NB4 (cell line): ENCODE measurements at regions not wholly inside any gene's neighbourhood (a gene's known extent, or its start where the extent isn't known, plus 50 kb on each side); places are given as distances from the start of the nearest gene placed in this dataset.

Experiments
- CTCF ChIP-seq: IDR thresholded peaks from one replicate; pipeline ENCODE4 v1.5.1; 2012; ENCODE audit warnings: low read depth, low read length
- MAX ChIP-seq: IDR thresholded peaks from 2 replicates; pipeline ENCODE4 v1.6.1; 2011; ENCODE audit warnings: low read depth, low read length
- MYC ChIP-seq: IDR thresholded peaks from 2 replicates; pipeline ENCODE4 v1.6.1; 2011; ENCODE audit warnings: low read depth, low read length
- POLR2A ChIP-seq: IDR thresholded peaks from 2 replicates; pipeline ENCODE4 v1.6.1; 2011; ENCODE audit warnings: mild to moderate bottlenecking; ENCODE audit not compliant: insufficient read length; ENCODE audit errors: extremely low read depth

- TF ChIP-seq CTCF (no peak), POLR2A (no peak), MAX (no peak), MYC (no peak)
Measured at GRCh38 chr11:44457862-44458261, 107.6 kb upstream of the CD82 start.
